ENCODE measurements at regions not wholly inside any gene's neighbourhood (a gene's known extent, or its start where the extent isn't known, plus 50 kb on each side); places are given as distances from the start of the nearest gene placed in this dataset.

DNA sequence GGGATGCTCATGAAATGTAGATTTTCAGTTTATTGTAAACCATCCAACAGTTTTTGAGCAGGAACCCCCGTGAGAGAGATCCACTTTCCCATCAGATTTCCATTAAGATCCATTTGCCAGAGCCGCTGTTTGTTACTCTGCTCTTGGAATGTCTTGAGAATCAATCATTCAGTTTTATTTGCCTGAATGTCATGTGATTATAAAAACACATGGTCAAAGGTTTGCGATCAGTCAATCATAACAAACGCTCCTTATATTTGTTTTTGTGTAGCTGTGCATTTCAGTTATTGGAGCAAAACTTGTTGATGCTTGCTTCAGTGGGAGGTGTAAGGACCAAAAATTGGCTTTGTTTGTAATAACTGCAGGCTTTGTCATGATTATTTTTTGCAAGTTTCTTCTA is 155.8 kb upstream of the RHOBTB1 start:
- TF ChIP-seq EP300 (IDR thresholded peaks at IDR 0.05): no peak
- TF ChIP-seq, protein P1, sequence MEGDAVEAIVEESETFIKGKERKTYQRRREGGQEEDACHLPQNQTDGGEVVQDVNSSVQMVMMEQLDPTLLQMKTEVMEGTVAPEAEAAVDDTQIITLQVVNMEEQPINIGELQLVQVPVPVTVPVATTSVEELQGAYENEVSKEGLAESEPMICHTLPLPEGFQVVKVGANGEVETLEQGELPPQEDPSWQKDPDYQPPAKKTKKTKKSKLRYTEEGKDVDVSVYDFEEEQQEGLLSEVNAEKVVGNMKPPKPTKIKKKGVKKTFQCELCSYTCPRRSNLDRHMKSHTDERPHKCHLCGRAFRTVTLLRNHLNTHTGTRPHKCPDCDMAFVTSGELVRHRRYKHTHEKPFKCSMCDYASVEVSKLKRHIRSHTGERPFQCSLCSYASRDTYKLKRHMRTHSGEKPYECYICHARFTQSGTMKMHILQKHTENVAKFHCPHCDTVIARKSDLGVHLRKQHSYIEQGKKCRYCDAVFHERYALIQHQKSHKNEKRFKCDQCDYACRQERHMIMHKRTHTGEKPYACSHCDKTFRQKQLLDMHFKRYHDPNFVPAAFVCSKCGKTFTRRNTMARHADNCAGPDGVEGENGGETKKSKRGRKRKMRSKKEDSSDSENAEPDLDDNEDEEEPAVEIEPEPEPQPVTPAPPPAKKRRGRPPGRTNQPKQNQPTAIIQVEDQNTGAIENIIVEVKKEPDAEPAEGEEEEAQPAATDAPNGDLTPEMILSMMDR (IDR thresholded peaks at IDR 0.05): no peak
- no peak for TF ChIP-seq POLR2A (IDR thresholded peaks at IDR 0.05)
- TF ChIP-seq POLR2AphosphoS5 (IDR thresholded peaks at IDR 0.05): no peak

All from suprapubic skin (tissue), 4 donors.